ENCODE measurements at regions not wholly inside any gene's neighbourhood (a gene's known extent, or its start where the extent isn't known, plus 50 kb on each side); places are given as distances from the start of the nearest gene placed in this dataset.
A peak's percentile ranks its signal among the peaks of the same experiment; 100 is the strongest.
"Not testable (repeated sequence)": the region's sequence is repeated elsewhere in the genome, so short reads cannot be mapped to it uniquely, and the experiment has no call there.

DNA sequence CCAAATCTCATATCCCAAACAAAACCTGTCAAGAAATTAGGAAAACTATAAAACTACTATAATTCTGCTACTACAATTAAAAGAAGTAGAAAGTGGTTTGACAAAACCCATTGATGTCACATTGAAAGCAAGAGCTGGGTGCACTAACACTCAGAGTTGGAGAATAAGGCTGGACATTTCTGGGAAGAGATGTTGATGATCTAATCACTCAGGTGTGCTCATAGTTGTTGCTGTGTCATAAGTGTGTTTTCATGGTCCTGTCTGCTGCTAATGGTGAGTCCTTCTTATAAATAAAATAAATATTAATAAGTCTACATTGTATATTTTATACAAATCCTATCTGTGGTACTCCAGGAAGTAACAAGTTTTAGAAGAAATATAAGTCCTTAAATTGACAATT lies 168.2 kb upstream of the LRP1B start:
- peaks cover 10% of the 10 kb centered on the region for H3K9me3 ChIP-seq (ENCODE audit: low read length)
- no peaks in the 10 kb centered on the region for H3K9me2 ChIP-seq (replicated peaks; ENCODE audit: insufficient read depth, low read length)
- no peak overlapping the region for H3K4me2 ChIP-seq (ENCODE audit: low read depth, low read length, poor library complexity, severe bottlenecking)
- H3K9ac ChIP-seq (ENCODE audit: low read length): no peak overlapping the region
- no peaks in the 10 kb centered on the region for H4K20me1 ChIP-seq (ENCODE audit: insufficient read depth, low read depth, low read length)
- DNase-seq: no peak
- no peak overlapping the region for H2AFZ ChIP-seq (ENCODE audit: low read length)
- no peak overlapping the region for H3K4me3 ChIP-seq (ENCODE audit: low read length)
- no peak overlapping the region for H3K27ac ChIP-seq (ENCODE audit: low read length)
- H3K36me3 ChIP-seq (ENCODE audit: insufficient read depth, low read length): no peaks in the 10 kb centered on the region
- no peaks in the 10 kb centered on the region for H3K4me1 ChIP-seq (ENCODE audit: low read length)
- no peaks in the 10 kb centered on the region for H3K79me2 ChIP-seq (ENCODE audit: low read length)
- H3K27me3 ChIP-seq (ENCODE audit: low read length): no peaks in the 10 kb centered on the region

DNA sequence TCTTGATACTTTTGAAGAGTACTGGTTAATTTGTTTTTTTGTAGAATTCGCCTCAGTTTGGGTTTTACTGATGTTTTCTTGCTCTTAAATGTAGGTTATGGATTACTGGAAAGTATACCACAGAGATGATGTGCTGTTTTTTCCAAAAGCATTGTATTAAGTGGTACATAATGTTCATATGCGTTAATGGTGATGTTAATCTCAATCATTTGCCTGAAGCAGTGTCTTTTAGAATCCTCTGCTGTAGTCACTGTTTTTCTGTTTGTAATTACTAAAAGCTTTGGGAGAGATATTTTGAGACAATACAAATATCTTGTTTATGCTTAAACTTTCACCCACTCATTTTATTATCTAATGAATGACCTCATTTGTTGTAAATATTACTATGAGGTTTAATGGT lies 163.4 kb upstream of the LRP1B start:
- Histone ChIP-seq H2AFZ (ENCODE audit: low read length) (no peak overlapping the region), H4K20me1 (ENCODE audit: insufficient read depth, low read depth, low read length) (no peaks in the 10 kb centered on the region), H3K4me3 (ENCODE audit: low read length) (no peak overlapping the region), H3K4me1 (ENCODE audit: low read length) (no peaks in the 10 kb centered on the region), H3K36me3 (ENCODE audit: insufficient read depth, low read length) (no peaks in the 10 kb centered on the region), H3K4me2 (ENCODE audit: low read depth, low read length, poor library complexity, severe bottlenecking) (no peak overlapping the region), H3K9me3 (ENCODE audit: low read length) (peaks cover 14% of the 10 kb centered on the region), H3K79me2 (ENCODE audit: low read length) (no peaks in the 10 kb centered on the region), H3K27me3 (ENCODE audit: low read length) (no peaks in the 10 kb centered on the region), H3K27ac (ENCODE audit: low read length) (no peak overlapping the region), H3K9ac (ENCODE audit: low read length) (no peak overlapping the region), H3K9me2 (replicated peaks; ENCODE audit: insufficient read depth, low read length) (no peaks in the 10 kb centered on the region)
- no peak for DNase-seq

DNA sequence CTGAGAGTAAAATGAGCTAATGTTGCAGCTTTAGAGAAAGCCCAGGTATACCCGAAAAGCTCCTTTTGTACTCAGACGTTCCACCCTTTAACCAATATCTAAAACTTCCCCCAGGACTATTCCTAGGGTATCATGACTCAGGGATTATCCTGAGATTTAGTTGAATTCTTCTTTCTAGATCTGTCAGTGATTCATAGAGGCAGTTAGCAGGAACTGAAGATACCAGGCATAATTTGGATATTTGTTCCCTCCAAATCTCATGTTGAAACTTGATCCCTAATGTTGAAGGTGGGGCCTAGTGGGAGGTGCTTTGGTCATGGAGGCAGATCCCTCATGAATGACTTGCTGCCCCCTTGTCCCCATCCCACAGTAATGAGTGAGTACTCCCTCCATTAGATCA lies 161.2 kb upstream of the LRP1B start:
- Histone ChIP-seq H3K4me1 (ENCODE audit: low read length) (no peaks in the 10 kb centered on the region), H3K27ac (ENCODE audit: low read length) (no peak overlapping the region), H3K9me3 (ENCODE audit: low read length) (peaks cover 14% of the 10 kb centered on the region), H3K9me2 (replicated peaks; ENCODE audit: insufficient read depth, low read length) (no peaks in the 10 kb centered on the region), H3K4me3 (ENCODE audit: low read length) (no peak overlapping the region), H3K4me2 (ENCODE audit: low read depth, low read length, poor library complexity, severe bottlenecking) (no peak overlapping the region), H3K36me3 (ENCODE audit: insufficient read depth, low read length) (no peaks in the 10 kb centered on the region), H3K9ac (ENCODE audit: low read length) (no peak overlapping the region), H3K27me3 (ENCODE audit: low read length) (no peaks in the 10 kb centered on the region), H4K20me1 (ENCODE audit: insufficient read depth, low read depth, low read length) (no peaks in the 10 kb centered on the region), H3K79me2 (ENCODE audit: low read length) (no peaks in the 10 kb centered on the region), H2AFZ (ENCODE audit: low read length) (no peak overlapping the region)
- no peak for DNase-seq

GRCh38 chr2:142290931-142291330 lies 160.1 kb upstream of the LRP1B start:
- peaks cover 10% of the 10 kb centered on the region for H3K9me3 ChIP-seq (ENCODE audit: low read length)
- no peak overlapping the region for H3K27ac ChIP-seq (ENCODE audit: low read length)
- H3K79me2 ChIP-seq (ENCODE audit: low read length): no peaks in the 10 kb centered on the region
- no peak for DNase-seq
- H3K4me1 ChIP-seq (ENCODE audit: low read length): no peaks in the 10 kb centered on the region
- H2AFZ ChIP-seq (ENCODE audit: low read length): no peak overlapping the region
- H3K36me3 ChIP-seq (ENCODE audit: insufficient read depth, low read length): no peaks in the 10 kb centered on the region
- no peak overlapping the region for H3K4me2 ChIP-seq (ENCODE audit: low read depth, low read length, poor library complexity, severe bottlenecking)
- no peak overlapping the region for H3K4me3 ChIP-seq (ENCODE audit: low read length)
- no peaks in the 10 kb centered on the region for H3K9me2 ChIP-seq (replicated peaks; ENCODE audit: insufficient read depth, low read length)
- no peak overlapping the region for H3K9ac ChIP-seq (ENCODE audit: low read length)
- H4K20me1 ChIP-seq (ENCODE audit: insufficient read depth, low read depth, low read length): no peaks in the 10 kb centered on the region
- no peaks in the 10 kb centered on the region for H3K27me3 ChIP-seq (ENCODE audit: low read length)

- H2AFZ ChIP-seq (ENCODE audit: low read length): no peak overlapping the region
- H3K4me1 ChIP-seq (ENCODE audit: low read length): no peaks in the 10 kb centered on the region
- no peak overlapping the region for H3K9ac ChIP-seq (ENCODE audit: low read length)
- no peak overlapping the region for H3K4me3 ChIP-seq (ENCODE audit: low read length)
- H3K27ac ChIP-seq (ENCODE audit: low read length): no peak overlapping the region
- no peak overlapping the region for H3K4me2 ChIP-seq (ENCODE audit: low read depth, low read length, poor library complexity, severe bottlenecking)
- no peaks in the 10 kb centered on the region for H3K9me2 ChIP-seq (replicated peaks; ENCODE audit: insufficient read depth, low read length)
- peak; percentile 64 for DNase-seq
- no peaks in the 10 kb centered on the region for H3K36me3 ChIP-seq (ENCODE audit: insufficient read depth, low read length)
- H3K79me2 ChIP-seq (ENCODE audit: low read length): no peaks in the 10 kb centered on the region
- no peaks in the 10 kb centered on the region for H3K27me3 ChIP-seq (ENCODE audit: low read length)
- 0 out of 2 replicates have a peak, but pooled peaks cover 4% of the 10 kb centered on the region for H3K9me3 ChIP-seq (ENCODE audit: low read length)
- H4K20me1 ChIP-seq (ENCODE audit: insufficient read depth, low read depth, low read length): no peaks in the 10 kb centered on the region
Measured at GRCh38 chr2:142286618-142287017, 155.8 kb upstream of the LRP1B start.

GRCh38 chr2:142285480-142285879 lies 154.7 kb upstream of the LRP1B start:
- no peaks in the 10 kb centered on the region for H3K27me3 ChIP-seq (ENCODE audit: low read length)
- no peaks in the 10 kb centered on the region for H3K4me1 ChIP-seq (ENCODE audit: low read length)
- DNase-seq: no peak
- no peak overlapping the region for H2AFZ ChIP-seq (ENCODE audit: low read length)
- no peaks in the 10 kb centered on the region for H3K79me2 ChIP-seq (ENCODE audit: low read length)
- no peak overlapping the region for H3K9ac ChIP-seq (ENCODE audit: low read length)
- 0 out of 2 replicates have a peak, but pooled peaks cover 4% of the 10 kb centered on the region for H3K9me3 ChIP-seq (ENCODE audit: low read length)
- H3K4me2 ChIP-seq (ENCODE audit: low read depth, low read length, poor library complexity, severe bottlenecking): no peak overlapping the region
- no peaks in the 10 kb centered on the region for H3K36me3 ChIP-seq (ENCODE audit: insufficient read depth, low read length)
- no peak overlapping the region for H3K27ac ChIP-seq (ENCODE audit: low read length)
- no peaks in the 10 kb centered on the region for H3K9me2 ChIP-seq (replicated peaks; ENCODE audit: insufficient read depth, low read length)
- H3K4me3 ChIP-seq (ENCODE audit: low read length): no peak overlapping the region
- H4K20me1 ChIP-seq (ENCODE audit: insufficient read depth, low read depth, low read length): no peaks in the 10 kb centered on the region

- H3K4me3 ChIP-seq (ENCODE audit: low read length); H3K4me1 ChIP-seq (ENCODE audit: low read length); H3K9ac ChIP-seq (ENCODE audit: low read length); H3K4me2 ChIP-seq (ENCODE audit: low read depth, low read length, poor library complexity, severe bottlenecking); H3K36me3 ChIP-seq (ENCODE audit: insufficient read depth, low read length); H2AFZ ChIP-seq (ENCODE audit: low read length); H3K27me3 ChIP-seq (ENCODE audit: low read length); H3K9me3 ChIP-seq (ENCODE audit: low read length); DNase-seq; H3K27ac ChIP-seq (ENCODE audit: low read length); H3K79me2 ChIP-seq (ENCODE audit: low read length); H3K9me2 ChIP-seq (replicated peaks; ENCODE audit: insufficient read depth, low read length); H4K20me1 ChIP-seq (ENCODE audit: insufficient read depth, low read depth, low read length): not testable (repeated sequence)
Measured at GRCh38 chr2:142284336-142284735, 153.5 kb upstream of the LRP1B start.

DNA sequence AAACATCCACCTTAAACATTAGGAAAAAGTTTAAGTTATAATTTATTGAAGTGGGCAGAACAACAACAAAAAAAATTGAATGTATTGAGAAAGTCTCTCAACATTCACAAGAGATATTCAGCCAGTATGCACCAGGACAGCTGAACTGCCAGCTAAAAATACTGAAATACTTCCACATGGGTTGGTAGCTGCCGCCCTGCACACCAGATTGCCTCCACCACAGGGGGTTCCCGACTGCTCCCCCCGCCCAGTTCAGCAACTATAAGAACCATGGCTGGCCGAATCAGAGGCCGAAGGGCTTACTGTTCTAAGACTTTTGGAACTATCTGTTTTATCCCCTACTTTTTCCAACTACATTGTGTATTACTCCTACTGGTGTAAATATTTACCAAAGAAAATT lies 150.0 kb upstream of the LRP1B start:
- no peaks in the 10 kb centered on the region for H3K9me2 ChIP-seq (replicated peaks; ENCODE audit: insufficient read depth, low read length)
- H3K4me1 ChIP-seq (ENCODE audit: low read length): no peaks in the 10 kb centered on the region
- H3K36me3 ChIP-seq (ENCODE audit: insufficient read depth, low read length): no peaks in the 10 kb centered on the region
- no peak overlapping the region for H3K27ac ChIP-seq (ENCODE audit: low read length)
- H3K4me3 ChIP-seq (ENCODE audit: low read length): no peak overlapping the region
- no peak overlapping the region for H3K4me2 ChIP-seq (ENCODE audit: low read depth, low read length, poor library complexity, severe bottlenecking)
- no peaks in the 10 kb centered on the region for H3K79me2 ChIP-seq (ENCODE audit: low read length)
- DNase-seq: no peak
- H2AFZ ChIP-seq (ENCODE audit: low read length): no peak overlapping the region
- no peaks in the 10 kb centered on the region for H3K27me3 ChIP-seq (ENCODE audit: low read length)
- no peak overlapping the region for H3K9ac ChIP-seq (ENCODE audit: low read length)
- H3K9me3 ChIP-seq (ENCODE audit: low read length): peaks cover 4% of the 10 kb centered on the region; the same call in 1 of the 2 replicates
- no peaks in the 10 kb centered on the region for H4K20me1 ChIP-seq (ENCODE audit: insufficient read depth, low read depth, low read length)

GRCh38 chr2:142270990-142271389 lies 140.2 kb upstream of the LRP1B start:
- Histone ChIP-seq H2AFZ (ENCODE audit: low read length) (no peak overlapping the region), H3K4me1 (ENCODE audit: low read length) (no peaks in the 10 kb centered on the region), H3K4me3 (ENCODE audit: low read length) (no peak overlapping the region), H3K9ac (ENCODE audit: low read length) (no peak overlapping the region), H4K20me1 (ENCODE audit: insufficient read depth, low read depth, low read length) (no peaks in the 10 kb centered on the region), H3K9me2 (replicated peaks; ENCODE audit: insufficient read depth, low read length) (no peaks in the 10 kb centered on the region), H3K27me3 (ENCODE audit: low read length) (no peaks in the 10 kb centered on the region), H3K79me2 (ENCODE audit: low read length) (no peaks in the 10 kb centered on the region), H3K4me2 (ENCODE audit: low read depth, low read length, poor library complexity, severe bottlenecking) (no peak overlapping the region), H3K9me3 (ENCODE audit: low read length) (peaks cover 10% of the 10 kb centered on the region), H3K36me3 (ENCODE audit: insufficient read depth, low read length) (no peaks in the 10 kb centered on the region), H3K27ac (ENCODE audit: low read length) (no peak overlapping the region)
- no peak for DNase-seq

Measured in Karpas-422 (cell line).